HG02642 (cell line): ENCODE measurements at regions not wholly inside any gene's neighbourhood (a gene's known extent, or its start where the extent isn't known, plus 50 kb on each side); places are given as distances from the start of the nearest gene placed in this dataset.
"Not testable (repeated sequence)": the region's sequence is repeated elsewhere in the genome, so short reads cannot be mapped to it uniquely, and the experiment has no call there.

Source experiments
- ATAC-seq: cut with Tn5 transposase; IDR thresholded peaks from one replicate; pipeline ENCODE4 v1.9.1; 2021; ENCODE audit warnings: mild to moderate bottlenecking; ENCODE audit not compliant: unreplicated experiment, poor library complexity

GRCh38 chr10:124156524-124157260 lies 63.3 kb upstream of the CHST15 start:
- ATAC-seq, result no peak

- no peak for ATAC-seq
Measured at GRCh38 chr10:124155781-124156435, 62.5 kb upstream of the CHST15 start.

- peak; percentile 82 for ATAC-seq
Measured at GRCh38 chr10:124153023-124153826, 59.8 kb upstream of the CHST15 start.

GRCh38 chr10:124152139-124153022 lies 59.0 kb upstream of the CHST15 start:
- ATAC-seq, result no peak

GRCh38 chr10:124151466-124152095 lies 58.2 kb upstream of the CHST15 start:
- no peak for ATAC-seq

GRCh38 chr10:124150807-124151417 lies 57.5 kb upstream of the CHST15 start:
- no peak for ATAC-seq

GRCh38 chr10:124150189-124150806 lies 56.9 kb upstream of the CHST15 start:
- no peak for ATAC-seq

- ATAC-seq, result no peak
Measured at GRCh38 chr10:124149189-124150042, 56.0 kb upstream of the CHST15 start.

GRCh38 chr10:124148509-124149188 lies 55.3 kb upstream of the CHST15 start:
- ATAC-seq, result not testable (repeated sequence)

- ATAC-seq, result no peak
Measured at GRCh38 chr10:124146483-124146882, 53.1 kb upstream of the CHST15 start.

GRCh38 chr10:124145109-124145870 lies 51.9 kb upstream of the CHST15 start:
- no peak for ATAC-seq

- ATAC-seq, result no peak
Measured at GRCh38 chr10:124144536-124144935, 51.1 kb upstream of the CHST15 start.

GRCh38 chr10:124143721-124144120 lies 50.3 kb upstream of the CHST15 start:
- ATAC-seq, result no peak
